Muscle layer of colon (tissue), 2 donors: ENCODE measurements at regions not wholly inside any gene's neighbourhood (a gene's known extent, or its start where the extent isn't known, plus 50 kb on each side); places are given as distances from the start of the nearest gene placed in this dataset.

Source experiments
- H3K27ac ChIP-seq: one replicate; pipeline ENCODE4 v1.7.0; 2013; ENCODE audit warnings: low read depth, mild to moderate bottlenecking, low read length, moderate library complexity
- H3K27me3 ChIP-seq, 2 donors: one replicate each; pipeline ENCODE4 v1.7.0; 2013; ENCODE audit warnings: low read length in 2 of 2, mild to moderate bottlenecking in 2 of 2; ENCODE audit not compliant: insufficient read depth in 2 of 2, control insufficient read depth in 1 of 2
- H3K36me3 ChIP-seq: one replicate; pipeline ENCODE4 v1.7.0; 2013; ENCODE audit warnings: mild to moderate bottlenecking, low read length; ENCODE audit not compliant: insufficient read depth
- H3K4me1 ChIP-seq: one replicate; pipeline ENCODE4 v1.7.0; 2013; ENCODE audit warnings: mild to moderate bottlenecking, low read length; ENCODE audit not compliant: insufficient read depth
- H3K4me3 ChIP-seq, 2 donors: one replicate each; pipeline ENCODE4 v1.7.0; 2013; ENCODE audit warnings: low read length in 2 of 2, low read depth in 1 of 2, mild to moderate bottlenecking in 1 of 2, moderate library complexity in 1 of 2
- H3K9ac ChIP-seq: one replicate; pipeline ENCODE4 v1.7.0; 2013; ENCODE audit warnings: low read length
- H3K9me3 ChIP-seq: one replicate; pipeline ENCODE4 v1.7.0; 2013; ENCODE audit warnings: mild to moderate bottlenecking, low read length
- donor health status: abdominal sarcoma.
- donor health status: Adenocarcinoma of cecum.

DNA sequence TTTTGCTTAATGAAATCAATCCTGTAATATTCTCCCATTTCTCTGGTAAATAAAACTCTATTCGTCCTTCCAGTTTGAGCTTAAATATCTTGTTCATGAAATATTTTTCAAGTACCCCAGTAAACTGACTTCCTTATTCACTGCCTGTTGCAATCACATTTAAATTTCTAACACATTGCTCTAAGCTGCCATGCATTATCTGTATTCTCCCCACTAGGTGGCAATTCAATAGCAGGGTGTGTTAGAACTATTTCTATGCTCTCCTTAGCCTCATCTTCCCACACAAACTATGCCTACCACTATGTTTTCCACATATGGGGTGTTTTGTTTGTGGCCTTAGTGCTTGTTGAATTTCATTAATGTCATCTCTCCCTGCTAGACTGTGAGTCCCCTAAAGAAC lies 377.1 kb upstream of the HS3ST1 start:
- no peaks in the 10 kb centered on the region for H3K27me3 ChIP-seq
- H3K4me1 ChIP-seq = no peaks in the 10 kb centered on the region
- no peak overlapping the region for H3K4me3 ChIP-seq
- no peak overlapping the region for H3K27ac ChIP-seq
- no peaks in the 10 kb centered on the region for H3K36me3 ChIP-seq
- H3K9ac ChIP-seq = no peak overlapping the region
- H3K9me3 ChIP-seq = no peaks in the 10 kb centered on the region

DNA sequence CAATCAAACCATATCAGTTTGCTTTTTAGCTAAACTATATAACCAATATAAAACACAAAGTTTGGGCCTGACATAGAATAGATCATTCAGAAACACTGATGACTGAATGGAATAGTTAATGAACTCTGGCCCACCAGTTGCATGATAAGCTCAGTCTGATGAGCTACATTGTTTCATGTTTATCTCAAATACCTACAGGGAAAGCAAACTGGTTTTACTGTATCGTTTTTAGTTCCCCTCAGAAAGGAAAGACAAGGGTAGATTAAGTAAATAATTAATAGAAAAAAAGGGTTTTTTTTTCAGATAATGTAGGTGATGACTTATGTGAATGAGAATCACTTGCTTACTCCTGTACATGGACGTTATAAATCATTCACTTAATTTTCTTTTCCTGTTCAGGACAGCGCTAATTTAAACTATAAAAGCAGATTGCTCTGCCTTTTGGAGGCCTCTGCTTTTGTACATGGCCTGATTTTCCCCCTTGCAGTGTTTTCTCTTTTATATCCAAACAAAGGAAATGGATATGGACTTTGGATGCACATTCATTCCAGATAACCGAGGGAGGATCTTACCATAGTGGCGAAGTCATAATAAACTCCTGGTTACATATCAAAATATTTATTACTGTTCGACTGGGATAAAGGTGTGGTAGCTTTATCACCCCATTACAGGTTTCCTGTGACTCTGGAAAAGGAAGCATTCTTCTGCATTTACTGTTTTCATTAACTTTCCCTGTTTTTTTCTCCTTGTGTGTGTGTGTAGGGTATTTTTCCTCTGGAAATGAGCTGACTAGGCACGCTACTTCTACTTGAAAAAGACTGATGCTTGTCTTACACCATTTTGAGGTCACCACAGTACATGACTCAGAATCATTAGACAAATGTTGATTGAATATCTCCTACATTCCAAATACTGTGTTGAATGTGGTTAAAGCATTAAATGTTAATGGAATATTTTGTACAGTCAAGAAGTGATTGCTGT lies 373.1 kb upstream of the HS3ST1 start:
- Histone ChIP-seq H3K9ac (no peak overlapping the region), H3K9me3 (no peaks in the 10 kb centered on the region), H3K4me3 (no peak overlapping the region), H3K27ac (no peak overlapping the region), H3K27me3 (no peaks in the 10 kb centered on the region), H3K36me3 (no peaks in the 10 kb centered on the region), H3K4me1 (no peaks in the 10 kb centered on the region)

DNA sequence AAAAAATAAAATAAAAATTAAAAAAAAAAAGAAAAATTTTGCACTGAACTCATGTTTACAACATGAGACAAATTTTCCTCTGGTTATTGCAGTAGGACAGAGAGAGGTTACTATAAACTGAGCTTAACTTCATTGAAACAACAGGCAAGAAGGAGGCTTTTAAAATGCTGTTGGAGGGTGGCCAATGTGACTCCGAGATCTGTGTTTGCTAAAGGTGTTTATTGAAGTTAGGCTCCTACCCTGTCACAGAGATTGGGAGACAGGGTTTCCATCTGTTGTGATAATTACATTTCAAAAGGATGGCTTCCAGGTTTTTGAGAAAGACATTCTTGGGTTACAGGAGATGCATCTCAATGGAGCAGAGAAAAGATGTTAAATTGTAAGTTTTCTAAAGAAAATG lies 370.5 kb upstream of the HS3ST1 start:
- no peak overlapping the region for H3K27ac ChIP-seq
- H3K27me3 ChIP-seq = no peaks in the 10 kb centered on the region
- no peak overlapping the region for H3K9ac ChIP-seq
- H3K9me3 ChIP-seq = no peaks in the 10 kb centered on the region
- no peak overlapping the region for H3K4me3 ChIP-seq
- H3K4me1 ChIP-seq = no peaks in the 10 kb centered on the region
- no peaks in the 10 kb centered on the region for H3K36me3 ChIP-seq

DNA sequence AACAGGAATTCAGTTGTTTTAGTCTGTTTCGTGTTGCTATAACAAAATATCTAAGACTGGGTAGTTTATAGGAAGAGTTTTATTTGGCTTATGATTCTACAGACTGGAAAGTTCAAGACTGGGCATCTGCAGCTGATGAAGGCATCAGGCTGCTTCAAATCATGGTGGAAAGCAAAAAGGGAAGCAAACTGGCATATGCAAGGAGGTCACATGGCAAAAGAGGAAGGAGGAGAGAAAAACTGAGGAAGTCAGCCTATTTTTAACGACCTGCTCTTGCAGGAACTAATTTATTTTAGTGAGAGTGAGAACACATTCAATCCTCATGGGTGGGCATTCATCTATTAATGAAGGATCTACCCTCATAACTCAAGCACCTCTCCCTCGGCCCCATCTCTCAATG lies 363.1 kb upstream of the HS3ST1 start:
- H3K9ac ChIP-seq = no peak overlapping the region
- no peaks in the 10 kb centered on the region for H3K27me3 ChIP-seq

DNA sequence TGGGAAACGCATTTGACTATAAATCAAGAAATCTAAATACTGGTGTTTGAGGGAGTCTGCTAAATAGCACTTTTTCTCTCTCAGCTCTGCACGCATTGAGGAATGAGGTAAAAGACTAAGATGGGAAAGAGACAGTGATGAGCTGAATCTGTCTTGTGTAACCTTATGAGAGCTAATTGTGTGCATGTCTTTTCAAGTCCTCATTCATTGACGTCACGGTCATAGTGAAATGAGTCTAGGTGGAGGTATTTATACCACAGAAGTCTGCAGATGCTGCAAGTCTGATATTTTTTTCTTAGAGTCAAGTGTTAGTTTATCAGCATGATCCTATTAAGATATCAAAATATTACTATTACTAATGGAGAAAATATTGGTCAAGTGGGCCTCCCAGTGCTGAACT lies 361.5 kb upstream of the HS3ST1 start:
- Histone ChIP-seq H3K4me3 (no peak overlapping the region), H3K9me3 (no peaks in the 10 kb centered on the region), H3K27me3 (no peaks in the 10 kb centered on the region), H3K27ac (no peak overlapping the region), H3K9ac (no peak overlapping the region), H3K36me3 (no peaks in the 10 kb centered on the region), H3K4me1 (no peaks in the 10 kb centered on the region)

More for the DNA sequence above, 363.1 kb upstream of the HS3ST1 start:
- Histone ChIP-seq H3K9me3 (no peaks in the 10 kb centered on the region), H3K27ac (no peak overlapping the region), H3K4me1 (no peaks in the 10 kb centered on the region), H3K36me3 (no peaks in the 10 kb centered on the region), H3K4me3 (no peak overlapping the region)

DNA sequence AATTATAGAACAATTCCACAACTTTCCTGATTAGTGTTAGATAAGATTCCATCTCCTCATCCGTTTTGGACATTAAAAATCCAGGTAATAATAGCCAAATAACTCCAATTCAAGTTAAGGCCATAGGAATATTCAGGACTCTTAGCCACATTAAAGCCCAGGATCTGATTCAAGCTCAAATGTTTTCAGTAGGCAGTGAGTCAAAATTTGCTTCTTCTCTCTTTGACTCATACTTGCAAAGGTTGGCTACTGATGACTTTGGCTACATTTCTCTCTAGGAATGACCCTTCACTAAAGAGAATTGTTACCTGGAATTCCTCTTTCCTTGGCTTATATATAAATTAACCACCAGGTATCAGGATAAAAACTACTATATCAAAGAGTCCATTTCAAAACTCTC lies 354.9 kb upstream of the HS3ST1 start:
- Histone ChIP-seq H3K27ac (no peak overlapping the region), H3K9me3 (no peaks in the 10 kb centered on the region), H3K36me3 (no peaks in the 10 kb centered on the region), H3K9ac (no peak overlapping the region), H3K4me1 (no peaks in the 10 kb centered on the region), H3K4me3 (no peak overlapping the region), H3K27me3 (no peaks in the 10 kb centered on the region)

DNA sequence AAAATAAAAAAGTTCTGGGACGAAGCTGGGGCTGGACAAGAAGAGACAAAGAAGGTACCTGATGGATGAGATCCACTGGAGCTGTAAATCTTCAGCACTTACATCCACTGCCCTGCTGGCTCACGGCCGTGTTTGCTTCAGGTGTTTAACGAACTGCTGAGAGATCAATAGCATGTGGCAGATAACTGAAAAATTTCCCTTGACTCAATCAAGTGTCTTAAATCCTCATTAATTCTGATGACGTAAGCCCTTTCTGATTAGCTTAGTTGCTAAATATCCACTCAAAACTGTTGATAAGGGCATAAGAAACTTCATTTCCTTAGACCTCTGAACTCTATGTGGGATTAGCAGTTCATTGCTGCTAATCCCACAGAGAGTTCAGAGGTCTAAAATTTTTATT lies 354.2 kb upstream of the HS3ST1 start:
- Histone ChIP-seq H3K9me3 (no peaks in the 10 kb centered on the region), H3K27ac (no peak overlapping the region), H3K9ac (no peak overlapping the region)

DNA sequence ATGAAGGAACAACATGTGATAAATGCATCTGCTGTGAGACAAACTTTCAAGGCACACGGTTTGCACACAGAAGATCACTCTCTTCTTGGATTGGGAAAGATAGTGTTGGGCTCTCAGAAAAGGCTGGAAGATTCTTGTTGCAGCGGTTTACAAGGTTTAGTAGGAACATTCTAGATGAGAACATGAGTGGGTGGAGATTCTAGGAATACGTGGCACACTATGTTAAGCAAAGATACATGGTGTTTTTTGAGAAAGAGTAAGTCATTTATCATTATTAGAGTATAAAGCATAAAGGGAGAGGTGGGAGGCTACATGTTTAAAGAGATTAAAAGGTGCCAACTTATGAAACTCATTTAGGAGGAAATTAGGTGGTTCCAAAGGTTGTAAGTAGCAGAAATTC lies 348.8 kb upstream of the HS3ST1 start:
- no peak overlapping the region for H3K9ac ChIP-seq
- no peaks in the 10 kb centered on the region for H3K36me3 ChIP-seq
- H3K27me3 ChIP-seq = no peaks in the 10 kb centered on the region
- no peak overlapping the region for H3K27ac ChIP-seq
- H3K4me1 ChIP-seq = no peaks in the 10 kb centered on the region
- H3K9me3 ChIP-seq = no peaks in the 10 kb centered on the region
- no peak overlapping the region for H3K4me3 ChIP-seq

More for the DNA sequence above, 354.2 kb upstream of the HS3ST1 start:
- H3K4me3 ChIP-seq = no peak overlapping the region
- H3K36me3 ChIP-seq = no peaks in the 10 kb centered on the region
- H3K4me1 ChIP-seq = no peaks in the 10 kb centered on the region
- H3K27me3 ChIP-seq = no peaks in the 10 kb centered on the region

DNA sequence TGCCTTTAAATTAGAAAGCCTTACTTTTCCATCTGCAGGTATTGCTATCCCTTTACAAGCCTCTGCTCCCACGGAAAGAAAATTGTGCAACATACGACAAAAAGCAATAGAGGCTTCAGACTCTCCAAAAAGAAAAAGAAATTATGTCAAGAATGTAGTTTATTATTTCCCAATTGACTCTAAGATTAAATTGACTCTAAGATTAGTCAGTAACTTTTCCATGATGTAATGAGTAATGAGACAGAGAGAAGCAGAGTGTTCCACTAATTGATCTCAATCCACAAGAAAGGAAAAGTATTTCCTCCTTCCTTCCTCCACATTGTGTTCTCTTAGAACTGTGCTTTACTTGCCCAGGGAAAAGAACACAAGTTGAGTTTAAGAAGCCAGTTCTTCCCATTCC lies 345.7 kb upstream of the HS3ST1 start:
- Histone ChIP-seq H3K9ac (no peak overlapping the region), H3K27ac (no peak overlapping the region)

DNA sequence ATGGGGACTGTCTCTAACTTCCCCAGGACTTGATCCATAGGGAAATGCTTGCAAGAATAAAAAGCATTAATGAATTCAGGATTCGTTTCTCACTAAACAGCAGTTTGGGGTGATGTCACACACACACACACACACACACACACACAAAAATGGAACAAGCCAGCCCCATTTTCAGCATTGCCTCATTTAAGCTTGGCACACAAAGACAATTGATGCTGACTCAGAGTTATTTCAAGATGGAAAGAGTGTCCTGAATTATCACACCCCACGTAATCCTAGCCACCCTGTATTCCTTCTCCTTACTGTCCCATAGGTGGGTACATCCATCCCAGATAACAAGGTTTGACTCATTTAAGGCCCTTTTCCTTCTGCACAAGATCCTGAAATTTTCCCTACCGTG lies 345.1 kb upstream of the HS3ST1 start:
- Histone ChIP-seq H3K9ac (no peak overlapping the region), H3K9me3 (no peaks in the 10 kb centered on the region), H3K27ac (no peak overlapping the region), H3K4me3 (no peak overlapping the region), H3K27me3 (no peaks in the 10 kb centered on the region), H3K36me3 (no peaks in the 10 kb centered on the region), H3K4me1 (peaks cover 4% of the 10 kb centered on the region)

More for the DNA sequence above, 345.7 kb upstream of the HS3ST1 start:
- Histone ChIP-seq H3K9me3 (no peaks in the 10 kb centered on the region), H3K4me3 (no peak overlapping the region), H3K27me3 (no peaks in the 10 kb centered on the region), H3K4me1 (peaks cover 4% of the 10 kb centered on the region), H3K36me3 (no peaks in the 10 kb centered on the region)

DNA sequence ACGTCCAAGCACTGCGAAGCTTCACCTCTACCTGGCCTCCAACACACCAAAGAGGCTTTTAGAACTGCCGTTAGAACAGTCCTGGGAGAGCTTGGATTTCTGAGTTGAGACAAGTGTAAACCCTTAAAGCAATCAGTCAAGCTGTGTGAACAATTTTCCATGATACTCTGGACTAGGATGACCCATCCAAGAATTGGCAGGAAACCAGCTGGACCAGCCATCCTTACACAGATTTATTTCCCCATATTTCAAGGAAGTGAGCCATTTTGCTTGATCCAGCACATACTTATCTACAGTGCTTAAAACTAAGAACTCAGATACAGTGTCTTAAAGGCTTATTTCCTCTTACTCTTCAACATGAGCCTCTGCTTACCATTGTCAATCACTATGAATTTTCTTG lies 340.7 kb upstream of the HS3ST1 start:
- no peak overlapping the region for H3K27ac ChIP-seq
- no peaks in the 10 kb centered on the region for H3K9me3 ChIP-seq
- no peak overlapping the region for H3K4me3 ChIP-seq
- H3K36me3 ChIP-seq = no peaks in the 10 kb centered on the region
- no peaks in the 10 kb centered on the region for H3K27me3 ChIP-seq
- H3K4me1 ChIP-seq = peaks cover 4% of the 10 kb centered on the region
- no peak overlapping the region for H3K9ac ChIP-seq
